ENCODE measurements at regions not wholly inside any gene's neighbourhood (a gene's known extent, or its start where the extent isn't known, plus 50 kb on each side); places are given as distances from the start of the nearest gene placed in this dataset.
A peak's percentile ranks its signal among the peaks of the same experiment; 100 is the strongest.

GRCh38 chr6:147095316-147095715 is 108.9 kb upstream of the STXBP5 start:
- DNase-seq = no peak

GRCh38 chr6:147099974-147100373 is 104.2 kb upstream of the STXBP5 start:
- no peak for DNase-seq

- DNase-seq = no peak
Measured at GRCh38 chr6:147103007-147103406, 101.2 kb upstream of the STXBP5 start.

GRCh38 chr6:147103694-147104093 is 100.5 kb upstream of the STXBP5 start:
- no peak for DNase-seq

- DNase-seq = no peak
Measured at GRCh38 chr6:147105786-147106185, 98.4 kb upstream of the STXBP5 start.

- DNase-seq = no peak
Measured at GRCh38 chr6:147106759-147107401, 97.3 kb upstream of the STXBP5 start.

GRCh38 chr6:147108259-147108910 is 95.8 kb upstream of the STXBP5 start:
- no peak for DNase-seq

GRCh38 chr6:147109707-147110106 is 94.5 kb upstream of the STXBP5 start:
- no peak for DNase-seq

- DNase-seq = no peak
Measured at GRCh38 chr6:147116056-147116455, 88.2 kb upstream of the STXBP5 start.

GRCh38 chr6:147117011-147117410 is 87.2 kb upstream of the STXBP5 start:
- DNase-seq = no peak

GRCh38 chr6:147117580-147117979 is 86.6 kb upstream of the STXBP5 start:
- DNase-seq = no peak

- no peak for DNase-seq
Measured at GRCh38 chr6:147119310-147119709, 84.9 kb upstream of the STXBP5 start.

GRCh38 chr6:147122823-147123222 is 81.4 kb upstream of the STXBP5 start:
- DNase-seq = no peak

GRCh38 chr6:147126618-147127022 is 77.6 kb upstream of the STXBP5 start:
- DNase-seq = no peak

- DNase-seq = no peak
Measured at GRCh38 chr6:147127587-147127986, 76.6 kb upstream of the STXBP5 start.

- DNase-seq = no peak
Measured at GRCh38 chr6:147128056-147128455, 76.2 kb upstream of the STXBP5 start.

GRCh38 chr6:147131532-147132128 is 72.6 kb upstream of the STXBP5 start:
- DNase-seq = no peak

- no peak for DNase-seq
Measured at GRCh38 chr6:147132889-147133288, 71.3 kb upstream of the STXBP5 start.

- DNase-seq = peak; percentile 45
Measured at GRCh38 chr6:147133669-147134068, 70.5 kb upstream of the STXBP5 start.

- DNase-seq = no peak
Measured at GRCh38 chr6:147135211-147135681, 69.0 kb upstream of the STXBP5 start.

GRCh38 chr6:147136057-147136456 is 68.2 kb upstream of the STXBP5 start:
- no peak for DNase-seq

GRCh38 chr6:147137986-147138385 is 66.2 kb upstream of the STXBP5 start:
- DNase-seq = no peak

GRCh38 chr6:147138835-147139234 is 65.4 kb upstream of the STXBP5 start:
- no peak for DNase-seq

- no peak for DNase-seq
Measured at GRCh38 chr6:147141711-147142308, 62.4 kb upstream of the STXBP5 start.

All from NCI-H526 treated with DMSO at 0.1 percent for 48 hours (cell line).